ENCODE measurements at regions not wholly inside any gene's neighbourhood (a gene's known extent, or its start where the extent isn't known, plus 50 kb on each side); places are given as distances from the start of the nearest gene placed in this dataset.

DNA sequence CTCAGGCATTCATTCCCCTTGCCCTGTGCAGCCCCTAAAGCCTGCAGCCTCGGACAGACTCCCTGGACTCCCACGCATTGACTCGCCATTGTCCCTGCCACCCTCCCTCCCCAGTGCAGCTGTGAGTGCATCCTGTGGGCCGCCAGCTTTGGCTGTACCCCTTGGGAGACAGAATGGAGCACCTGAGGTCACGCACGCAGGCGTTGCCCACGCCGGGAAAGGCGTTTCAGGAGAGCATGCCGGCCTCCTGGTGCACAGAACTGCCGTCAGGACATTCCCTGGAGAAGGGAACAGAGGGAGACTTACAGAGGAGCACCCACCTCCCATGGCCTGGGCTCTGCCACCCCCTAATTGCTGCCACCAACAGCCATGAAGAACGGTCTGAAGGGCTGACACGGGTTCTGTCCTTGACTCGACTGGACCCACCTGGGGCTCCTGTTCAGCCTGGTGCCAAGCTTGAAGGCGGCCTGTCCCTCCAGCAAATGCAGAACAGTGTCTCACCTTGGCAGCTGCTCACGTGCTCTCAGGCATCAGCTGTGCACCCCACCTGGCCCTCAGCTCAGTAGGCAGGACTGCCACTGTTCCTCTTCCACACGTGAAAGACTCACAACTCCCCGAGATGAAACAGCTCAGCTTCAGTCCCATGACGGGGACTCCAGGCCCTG is 503.8 kb downstream of the BRD1 start:
- Histone ChIP-seq H3K27me3 (ENCODE audit: insufficient read depth, low read length) (no peaks in the 10 kb centered on the region), H3K9ac (ENCODE audit: low read depth, low read length) (no peak overlapping the region), H3K27ac (ENCODE audit: low read length) (no peak overlapping the region), H3K4me1 (ENCODE audit: insufficient read depth, low read length) (no peaks in the 10 kb centered on the region), H3K36me3 (ENCODE audit: insufficient read depth, low read depth, low read length) (no peaks in the 10 kb centered on the region), H3K4me3 (ENCODE audit: low read length) (no peak overlapping the region), H3K9me3 (ENCODE audit: insufficient read depth, low read depth, low read length) (no peaks in the 10 kb centered on the region; the same call in 1 of the 2 replicates)

DNA sequence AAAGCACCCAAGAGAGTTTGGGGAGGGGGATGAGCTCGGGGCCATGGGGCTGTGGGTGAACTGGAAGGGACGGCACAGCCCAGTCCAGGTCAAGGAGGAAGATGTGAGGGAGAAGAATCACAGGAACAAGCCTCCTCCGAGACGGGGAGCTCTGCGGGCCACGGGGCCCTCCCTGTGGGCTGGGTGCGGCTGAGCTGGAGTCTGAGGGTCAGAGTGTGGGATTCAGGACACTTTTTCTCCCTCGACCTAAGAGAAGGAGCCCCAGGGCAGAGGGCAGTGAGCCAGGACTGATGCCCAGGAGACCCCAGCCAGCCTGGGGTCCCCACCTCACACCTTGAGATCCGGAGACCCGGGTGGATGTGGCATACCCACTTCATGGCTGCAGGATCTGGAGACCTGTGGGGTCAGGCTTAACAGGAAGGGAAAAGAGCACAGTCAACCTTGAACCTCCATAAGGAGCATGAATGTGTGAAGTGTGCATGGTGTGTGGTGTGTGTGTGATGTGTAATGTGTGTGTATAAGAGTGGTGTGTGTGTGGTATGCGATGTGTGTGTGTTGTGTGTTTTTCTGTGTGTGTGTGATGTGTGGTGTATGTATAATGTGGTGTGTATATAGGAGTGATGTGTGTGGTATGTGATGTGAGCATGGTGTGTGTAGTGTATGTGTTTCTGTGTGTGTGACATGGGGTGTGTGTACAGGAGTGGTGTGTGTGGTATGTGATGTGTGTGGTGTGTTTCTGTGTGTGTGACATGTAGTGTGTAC is 504.6 kb downstream of the BRD1 start:
- H3K36me3 ChIP-seq (ENCODE audit: insufficient read depth, low read depth, low read length) = no peaks in the 10 kb centered on the region
- no peaks in the 10 kb centered on the region for H3K27me3 ChIP-seq (ENCODE audit: insufficient read depth, low read length)
- no peak overlapping the region for H3K9ac ChIP-seq (ENCODE audit: low read depth, low read length)
- no peak overlapping the region for H3K27ac ChIP-seq (ENCODE audit: low read length)
- no peaks in the 10 kb centered on the region for H3K4me1 ChIP-seq (ENCODE audit: insufficient read depth, low read length)
- no peak overlapping the region for H3K4me3 ChIP-seq (ENCODE audit: low read length)
- no peaks in the 10 kb centered on the region; the same call in 1 of the 2 replicates for H3K9me3 ChIP-seq (ENCODE audit: insufficient read depth, low read depth, low read length)

DNA sequence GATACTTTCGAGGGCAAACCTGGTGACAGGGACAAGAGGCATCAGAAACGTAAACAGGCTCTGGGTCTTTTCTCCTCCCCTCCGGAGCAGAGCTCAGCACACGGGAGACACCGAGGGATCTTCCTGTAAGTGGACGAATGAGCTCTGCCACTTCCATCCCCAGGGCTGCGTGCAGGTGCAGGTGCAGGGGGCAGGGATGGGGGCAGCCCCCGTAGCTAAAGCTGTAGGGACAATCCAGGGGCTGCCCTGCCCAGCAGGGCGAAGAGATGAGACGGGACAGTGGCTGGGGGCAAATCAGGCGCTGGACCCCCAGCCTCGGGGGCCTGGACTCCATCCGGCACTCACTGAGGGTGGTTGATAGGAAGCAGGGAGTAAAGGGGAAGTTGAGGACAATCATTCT is 505.4 kb downstream of the BRD1 start:
- Histone ChIP-seq H3K9me3 (ENCODE audit: insufficient read depth, low read depth, low read length) (no peaks in the 10 kb centered on the region), H3K4me3 (ENCODE audit: low read length) (no peak overlapping the region), H3K36me3 (ENCODE audit: insufficient read depth, low read depth, low read length) (no peaks in the 10 kb centered on the region), H3K9ac (ENCODE audit: low read depth, low read length) (no peak overlapping the region), H3K27ac (ENCODE audit: low read length) (no peak overlapping the region), H3K27me3 (ENCODE audit: insufficient read depth, low read length) (no peaks in the 10 kb centered on the region), H3K4me1 (ENCODE audit: insufficient read depth, low read length) (no peaks in the 10 kb centered on the region)

DNA sequence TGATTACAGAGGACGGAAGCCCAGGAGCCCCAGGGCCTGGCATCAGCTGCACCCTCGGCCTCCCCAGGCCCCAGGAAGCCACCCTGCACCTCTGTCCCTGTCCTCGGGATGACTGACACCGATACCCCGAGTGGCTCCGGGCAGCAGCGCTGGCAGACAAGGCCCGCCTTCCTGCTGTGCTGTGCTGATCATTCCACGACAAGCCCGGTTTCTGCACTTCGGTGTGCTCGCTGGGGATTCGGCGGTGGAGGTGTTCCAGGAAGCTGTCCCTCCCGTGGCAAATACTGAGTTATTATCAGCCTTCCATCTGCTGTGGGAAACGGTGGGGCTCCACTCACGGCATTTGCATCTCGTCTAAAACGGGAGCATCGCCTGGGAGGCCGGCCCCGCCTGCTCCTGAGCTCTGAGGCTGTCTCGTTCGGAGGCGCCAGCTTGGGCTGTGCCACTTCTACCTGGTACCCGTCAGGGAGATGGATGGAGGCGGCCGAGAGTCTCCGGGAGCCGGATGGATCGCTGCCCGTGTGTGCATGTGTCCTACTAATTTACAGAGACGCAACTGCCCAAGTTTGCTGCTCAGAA is 506.1 kb downstream of the BRD1 start:
- Histone ChIP-seq H3K27ac (ENCODE audit: low read length) (no peak overlapping the region), H3K27me3 (ENCODE audit: insufficient read depth, low read length) (no peaks in the 10 kb centered on the region), H3K4me1 (ENCODE audit: insufficient read depth, low read length) (no peaks in the 10 kb centered on the region), H3K9ac (ENCODE audit: low read depth, low read length) (no peak overlapping the region), H3K36me3 (ENCODE audit: insufficient read depth, low read depth, low read length) (no peaks in the 10 kb centered on the region), H3K4me3 (ENCODE audit: low read length) (no peak overlapping the region), H3K9me3 (ENCODE audit: insufficient read depth, low read depth, low read length) (no peaks in the 10 kb centered on the region)

DNA sequence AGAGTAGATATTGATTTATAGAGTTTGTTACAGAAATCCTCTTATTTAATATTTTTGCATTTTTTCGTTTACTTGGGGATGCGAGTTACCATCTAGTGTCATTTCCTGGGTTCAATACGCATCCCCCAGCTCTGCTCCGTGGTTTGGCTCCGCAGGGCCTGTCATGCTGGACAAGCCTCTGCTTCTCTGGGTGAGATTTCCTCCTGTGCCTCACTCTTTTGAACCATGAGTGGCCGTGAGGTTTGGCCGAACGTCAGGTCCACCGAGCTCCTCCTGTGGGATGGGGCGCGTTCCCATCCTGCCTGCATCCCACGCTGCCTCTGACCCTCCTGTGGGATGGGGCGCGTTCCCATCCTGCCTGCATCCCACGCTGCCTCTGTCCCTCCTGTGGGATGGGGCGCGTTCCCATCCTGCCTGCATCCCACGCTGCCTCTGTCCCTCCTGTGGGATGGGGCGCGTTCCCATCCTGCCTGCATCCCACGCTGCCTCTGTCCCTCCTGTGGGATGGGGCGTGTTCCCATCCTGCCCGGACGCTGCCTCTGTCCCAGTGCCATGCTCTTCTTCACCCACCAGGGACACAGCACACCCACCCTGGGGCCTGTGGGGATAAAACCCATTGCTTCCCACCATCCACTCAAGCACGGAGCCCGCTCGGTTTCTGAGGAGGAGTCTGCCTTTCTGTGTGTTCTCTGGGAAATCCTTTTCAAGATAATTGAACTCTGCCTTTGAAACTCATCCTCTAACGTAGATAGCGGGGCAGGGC is 506.8 kb downstream of the BRD1 start:
- H3K27ac ChIP-seq (ENCODE audit: low read length) = no peak overlapping the region
- H3K9me3 ChIP-seq (ENCODE audit: insufficient read depth, low read depth, low read length) = no peaks in the 10 kb centered on the region
- H3K36me3 ChIP-seq (ENCODE audit: insufficient read depth, low read depth, low read length) = no peaks in the 10 kb centered on the region
- no peak overlapping the region for H3K9ac ChIP-seq (ENCODE audit: low read depth, low read length)
- H3K27me3 ChIP-seq (ENCODE audit: insufficient read depth, low read length) = no peaks in the 10 kb centered on the region
- H3K4me3 ChIP-seq (ENCODE audit: low read length) = no peak overlapping the region
- no peaks in the 10 kb centered on the region for H3K4me1 ChIP-seq (ENCODE audit: insufficient read depth, low read length)

DNA sequence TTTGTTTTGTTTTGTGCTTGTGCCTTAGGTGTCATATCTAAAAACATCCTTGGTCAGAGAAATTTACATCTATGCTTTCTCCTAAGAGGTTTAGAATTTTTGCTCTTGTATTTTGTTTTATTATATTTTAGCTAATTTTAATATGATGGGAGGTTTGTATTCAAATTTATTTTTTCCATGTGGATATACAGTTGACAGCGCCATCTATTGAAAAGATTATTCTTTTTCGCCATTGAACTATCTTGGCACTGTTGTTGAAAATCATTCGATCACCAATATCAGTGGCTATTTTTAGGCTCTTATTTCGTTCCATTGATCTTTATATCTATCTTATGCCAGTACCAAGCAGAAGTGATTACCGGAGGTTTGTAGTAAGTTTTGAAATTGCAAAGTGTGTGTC is 510.3 kb downstream of the BRD1 start:
- Histone ChIP-seq H3K4me3 (ENCODE audit: low read length) (no peak overlapping the region), H3K27me3 (ENCODE audit: insufficient read depth, low read length) (no peaks in the 10 kb centered on the region), H3K9ac (ENCODE audit: low read depth, low read length) (no peak overlapping the region), H3K9me3 (ENCODE audit: insufficient read depth, low read depth, low read length) (no peaks in the 10 kb centered on the region), H3K36me3 (ENCODE audit: insufficient read depth, low read depth, low read length) (no peaks in the 10 kb centered on the region), H3K4me1 (ENCODE audit: insufficient read depth, low read length) (no peaks in the 10 kb centered on the region), H3K27ac (ENCODE audit: low read length) (no peak overlapping the region)

DNA sequence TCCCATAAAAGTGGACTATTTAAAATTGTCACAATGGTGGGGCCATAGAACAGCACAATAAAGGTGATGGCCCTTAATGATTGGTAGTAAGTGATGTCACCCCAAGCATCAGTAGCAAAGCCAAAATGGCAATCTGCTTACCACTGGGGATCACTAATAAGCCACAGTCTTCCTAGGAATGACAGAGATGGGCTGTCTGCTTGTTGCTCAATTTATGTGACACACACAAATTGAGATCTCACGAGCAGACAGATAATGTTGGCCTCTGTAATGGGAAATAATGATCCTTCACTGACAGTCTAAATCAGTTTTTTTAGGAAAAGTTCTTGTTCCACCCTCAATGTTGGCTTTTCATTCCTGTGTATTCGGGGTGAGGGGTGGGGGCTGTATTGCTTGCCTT is 515.1 kb downstream of the BRD1 start:
- H3K27ac ChIP-seq (ENCODE audit: low read length) = no peak overlapping the region
- no peaks in the 10 kb centered on the region for H3K36me3 ChIP-seq (ENCODE audit: insufficient read depth, low read depth, low read length)
- H3K9ac ChIP-seq (ENCODE audit: low read depth, low read length) = no peak overlapping the region
- H3K9me3 ChIP-seq (ENCODE audit: insufficient read depth, low read depth, low read length) = no peaks in the 10 kb centered on the region
- no peaks in the 10 kb centered on the region for H3K4me1 ChIP-seq (ENCODE audit: insufficient read depth, low read length)
- H3K4me3 ChIP-seq (ENCODE audit: low read length) = no peak overlapping the region
- H3K27me3 ChIP-seq (ENCODE audit: insufficient read depth, low read length) = no peaks in the 10 kb centered on the region

DNA sequence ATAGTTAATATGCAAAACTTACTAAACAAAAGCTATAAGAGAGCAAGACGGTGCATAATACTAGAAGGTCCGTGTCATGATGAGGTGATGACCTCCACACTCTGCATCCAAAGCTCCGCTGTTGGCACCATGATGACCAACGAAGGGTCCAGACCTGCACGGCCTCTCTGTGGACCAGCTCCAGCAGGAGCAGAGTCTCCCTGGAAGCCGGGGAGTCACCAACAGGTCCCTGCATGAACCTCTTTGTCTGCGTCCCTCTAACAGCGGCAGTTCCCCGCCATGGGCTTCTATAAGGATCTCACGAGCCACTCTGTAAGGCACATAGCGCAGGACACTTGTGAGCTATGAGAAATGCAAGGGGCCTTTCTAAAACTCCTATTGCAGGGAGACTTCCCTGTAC is 517.3 kb downstream of the BRD1 start:
- Histone ChIP-seq H3K9ac (ENCODE audit: low read depth, low read length) (no peak overlapping the region), H3K4me1 (ENCODE audit: insufficient read depth, low read length) (no peaks in the 10 kb centered on the region), H3K4me3 (ENCODE audit: low read length) (no peak overlapping the region), H3K27me3 (ENCODE audit: insufficient read depth, low read length) (no peaks in the 10 kb centered on the region), H3K9me3 (ENCODE audit: insufficient read depth, low read depth, low read length) (no peaks in the 10 kb centered on the region), H3K36me3 (ENCODE audit: insufficient read depth, low read depth, low read length) (no peaks in the 10 kb centered on the region), H3K27ac (ENCODE audit: low read length) (no peak overlapping the region)

DNA sequence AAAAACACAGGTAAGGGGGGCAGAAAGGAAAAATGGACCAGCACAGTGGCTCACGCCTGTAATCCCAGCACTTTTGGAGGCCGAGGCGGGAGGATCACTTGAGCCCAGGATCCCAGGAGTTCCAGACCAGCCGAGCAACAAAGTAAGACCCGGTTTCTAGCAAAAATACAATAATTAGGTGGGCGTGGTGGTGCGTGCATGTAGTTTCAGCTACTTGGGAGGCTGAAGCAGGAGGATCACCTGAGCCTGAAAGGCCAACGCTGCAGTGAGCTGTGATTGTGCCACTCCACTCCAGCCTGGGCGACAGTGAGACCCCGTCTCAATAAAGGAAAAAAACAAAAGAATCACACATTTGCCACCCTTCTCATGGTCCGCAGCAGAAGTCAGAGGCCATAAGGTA is 519.4 kb downstream of the BRD1 start:
- Histone ChIP-seq H3K36me3 (ENCODE audit: insufficient read depth, low read depth, low read length) (no peaks in the 10 kb centered on the region), H3K27me3 (ENCODE audit: insufficient read depth, low read length) (no peaks in the 10 kb centered on the region), H3K27ac (ENCODE audit: low read length) (no peak overlapping the region), H3K4me3 (ENCODE audit: low read length) (no peak overlapping the region), H3K4me1 (ENCODE audit: insufficient read depth, low read length) (no peaks in the 10 kb centered on the region), H3K9ac (ENCODE audit: low read depth, low read length) (no peak overlapping the region), H3K9me3 (ENCODE audit: insufficient read depth, low read depth, low read length) (no peaks in the 10 kb centered on the region)

DNA sequence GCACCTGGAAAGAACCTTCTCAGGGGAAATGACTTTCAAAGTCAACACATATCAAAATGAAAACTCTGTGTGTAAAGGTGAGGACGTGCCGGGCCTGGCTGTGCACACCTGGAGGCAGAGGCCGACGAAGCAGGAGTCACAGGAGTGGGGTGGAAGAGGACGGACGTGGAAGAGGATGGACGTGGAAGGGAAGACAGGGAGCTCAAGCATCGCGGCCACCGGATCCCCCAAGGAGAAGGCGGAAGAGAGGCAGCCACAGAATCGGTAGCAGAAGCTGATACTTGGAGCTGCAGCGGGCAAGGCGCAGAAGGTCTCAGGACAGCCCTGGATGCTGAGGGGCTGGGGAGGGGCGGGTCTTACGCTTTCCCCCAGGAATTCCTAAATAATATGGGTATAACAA is 519.8 kb downstream of the BRD1 start:
- Histone ChIP-seq H3K4me1 (ENCODE audit: insufficient read depth, low read length) (no peaks in the 10 kb centered on the region), H3K9me3 (ENCODE audit: insufficient read depth, low read depth, low read length) (no peaks in the 10 kb centered on the region), H3K36me3 (ENCODE audit: insufficient read depth, low read depth, low read length) (no peaks in the 10 kb centered on the region), H3K27me3 (ENCODE audit: insufficient read depth, low read length) (no peaks in the 10 kb centered on the region), H3K4me3 (ENCODE audit: low read length) (no peak overlapping the region), H3K27ac (ENCODE audit: low read length) (no peak overlapping the region), H3K9ac (ENCODE audit: low read depth, low read length) (no peak overlapping the region)

DNA sequence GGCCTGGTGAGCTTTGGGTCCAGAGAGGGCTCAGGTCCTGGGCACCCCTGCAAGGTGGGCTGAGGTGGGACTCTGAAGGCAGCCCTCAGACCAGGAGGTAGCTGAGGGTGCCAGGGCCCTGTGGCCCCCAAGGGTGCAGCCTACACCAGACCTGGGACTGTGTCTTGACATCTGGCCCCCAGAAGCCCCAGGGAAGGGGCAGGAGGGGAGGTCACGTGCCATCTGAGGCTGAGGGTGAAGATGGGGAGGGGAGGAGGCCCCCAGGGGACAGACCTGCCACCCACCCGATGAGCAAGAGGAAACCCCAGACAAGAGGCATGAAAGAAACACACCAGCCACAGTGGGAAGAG is 520.2 kb downstream of the BRD1 start:
- H3K4me3 ChIP-seq (ENCODE audit: low read length) = no peak overlapping the region
- no peaks in the 10 kb centered on the region for H3K36me3 ChIP-seq (ENCODE audit: insufficient read depth, low read depth, low read length)
- H3K27ac ChIP-seq (ENCODE audit: low read length) = no peak overlapping the region
- H3K4me1 ChIP-seq (ENCODE audit: insufficient read depth, low read length) = no peaks in the 10 kb centered on the region
- no peak overlapping the region for H3K9ac ChIP-seq (ENCODE audit: low read depth, low read length)
- H3K27me3 ChIP-seq (ENCODE audit: insufficient read depth, low read length) = no peaks in the 10 kb centered on the region
- H3K9me3 ChIP-seq (ENCODE audit: insufficient read depth, low read depth, low read length) = no peaks in the 10 kb centered on the region

Data from iPS-20b (cell line).